Astrocyte (in vitro differentiated cells and primary cell): ENCODE measurements at regions not wholly inside any gene's neighbourhood (a gene's known extent, or its start where the extent isn't known, plus 50 kb on each side); places are given as distances from the start of the nearest gene placed in this dataset.

Source experiments
- DNase-seq: peaks from one replicate; pipeline ENCODE4 v3.0.0-alpha.2; 2010; ENCODE audit warnings: low read depth
- FAIRE-seq: peaks from 2 replicates; lab custom pipeline; 2011; peaks lifted over from hg19 to GRCh38; lab: Jason Lieb, UNC
- H2AFZ ChIP-seq: 2 replicates; pipeline ENCODE4 v1.6.0; 2012; ENCODE audit warnings: low read depth, low read length, inconsistent platforms
- H3K27ac ChIP-seq: 2 replicates; pipeline ENCODE4 v1.5.1; 2011; ENCODE audit warnings: low read depth, low read length, inconsistent platforms
- H3K27me3 ChIP-seq: 2 replicates; pipeline ENCODE4 v1.6.0; 2011; ENCODE audit warnings: low read length, inconsistent platforms; ENCODE audit not compliant: insufficient read depth
- H3K36me3 ChIP-seq: 2 replicates; pipeline ENCODE4 v1.5.1; 2011; ENCODE audit warnings: low read length, inconsistent platforms; ENCODE audit not compliant: insufficient read depth
- H3K4me1 ChIP-seq: 2 replicates; pipeline ENCODE4 v1.5.1; 2011; ENCODE audit warnings: low read length, inconsistent platforms; ENCODE audit not compliant: insufficient read depth
- H3K4me2 ChIP-seq: 2 replicates; pipeline ENCODE4 v1.6.0; 2012; ENCODE audit warnings: low read length, inconsistent platforms
- H3K4me3 ChIP-seq: 2 replicates; pipeline ENCODE4 v1.5.1; 2011; ENCODE audit warnings: low read depth, mild to moderate bottlenecking, low read length, inconsistent platforms; ENCODE audit not compliant: insufficient read depth
- H3K79me2 ChIP-seq: 2 replicates; pipeline ENCODE4 v1.6.0; 2012; ENCODE audit warnings: mild to moderate bottlenecking, low read length, inconsistent platforms; ENCODE audit not compliant: insufficient read depth
- H3K9ac ChIP-seq: 2 replicates; pipeline ENCODE4 v1.6.0; 2012; ENCODE audit warnings: mild to moderate bottlenecking, low read length, inconsistent platforms
- H3K9me3 ChIP-seq: 2 replicates; pipeline ENCODE4 v1.5.1; 2012; ENCODE audit warnings: low read depth, mild to moderate bottlenecking, low read length, inconsistent platforms; ENCODE audit not compliant: insufficient read depth
- H4K20me1 ChIP-seq: 2 replicates; pipeline ENCODE4 v1.6.0; 2012; ENCODE audit warnings: low read length, inconsistent platforms; ENCODE audit not compliant: insufficient read depth
- H3K27ac Mint-ChIP-seq: one replicate; pipeline ENCODE4 v1.8.0; 2021; ENCODE audit warnings: mild to moderate bottlenecking, mixed read lengths; ENCODE audit not compliant: unreplicated experiment
- H3K27me3 Mint-ChIP-seq: one replicate; pipeline ENCODE4 v1.8.0; 2021; ENCODE audit warnings: low read depth, mixed read lengths; ENCODE audit not compliant: unreplicated experiment
- H3K36me3 Mint-ChIP-seq: one replicate; pipeline ENCODE4 v1.8.0; 2021; ENCODE audit warnings: low read depth, mixed read lengths; ENCODE audit not compliant: unreplicated experiment
- H3K4me1 Mint-ChIP-seq: one replicate; pipeline ENCODE4 v1.8.0; 2021; ENCODE audit warnings: low read depth, mixed read lengths; ENCODE audit not compliant: unreplicated experiment
- H3K4me3 Mint-ChIP-seq: one replicate; pipeline ENCODE4 v1.8.0; 2021; ENCODE audit warnings: mild to moderate bottlenecking, moderate library complexity, mixed read lengths; ENCODE audit not compliant: unreplicated experiment
- H3K9me3 Mint-ChIP-seq: one replicate; pipeline ENCODE4 v1.8.0; 2021; ENCODE audit warnings: mild to moderate bottlenecking, mixed read lengths; ENCODE audit not compliant: unreplicated experiment
- EZH2 ChIP-seq: IDR thresholded peaks from 2 replicates; pipeline ENCODE4 v1.6.1; 2012; ENCODE audit warnings: mild to moderate bottlenecking, low read length, inconsistent platforms; ENCODE audit not compliant: insufficient read depth
- TF ChIP-seq, protein P1 (sequence below): IDR thresholded peaks from 2 replicates; pipeline ENCODE4 v1.5.1; 2011; ENCODE audit warnings: low read depth, mild to moderate bottlenecking, inconsistent platforms, low read length, moderate library complexity; ENCODE audit not compliant: insufficient read depth

DNA sequence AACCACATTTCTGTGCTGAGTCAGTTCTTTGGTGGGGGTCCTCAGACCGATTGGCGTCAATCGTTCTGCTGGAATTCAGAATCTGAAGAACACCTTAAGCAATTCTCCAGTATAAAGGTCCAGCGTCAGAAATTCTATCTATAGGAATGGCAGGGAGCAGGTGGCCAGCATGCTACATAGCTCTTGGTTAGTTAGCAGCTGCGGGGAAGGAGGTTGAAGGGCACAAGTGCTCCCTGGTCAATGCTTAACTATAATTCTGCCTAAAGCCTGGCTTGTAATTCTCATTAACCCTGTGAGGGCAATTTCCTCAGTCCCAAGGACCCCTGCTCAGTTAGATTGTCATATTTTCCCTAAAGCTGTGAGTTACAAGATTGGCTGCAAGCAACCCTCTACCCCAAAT is 54.3 kb upstream of the GALNT2 start:
- no peak for FAIRE-seq
- TF ChIP-seq, protein P1, sequence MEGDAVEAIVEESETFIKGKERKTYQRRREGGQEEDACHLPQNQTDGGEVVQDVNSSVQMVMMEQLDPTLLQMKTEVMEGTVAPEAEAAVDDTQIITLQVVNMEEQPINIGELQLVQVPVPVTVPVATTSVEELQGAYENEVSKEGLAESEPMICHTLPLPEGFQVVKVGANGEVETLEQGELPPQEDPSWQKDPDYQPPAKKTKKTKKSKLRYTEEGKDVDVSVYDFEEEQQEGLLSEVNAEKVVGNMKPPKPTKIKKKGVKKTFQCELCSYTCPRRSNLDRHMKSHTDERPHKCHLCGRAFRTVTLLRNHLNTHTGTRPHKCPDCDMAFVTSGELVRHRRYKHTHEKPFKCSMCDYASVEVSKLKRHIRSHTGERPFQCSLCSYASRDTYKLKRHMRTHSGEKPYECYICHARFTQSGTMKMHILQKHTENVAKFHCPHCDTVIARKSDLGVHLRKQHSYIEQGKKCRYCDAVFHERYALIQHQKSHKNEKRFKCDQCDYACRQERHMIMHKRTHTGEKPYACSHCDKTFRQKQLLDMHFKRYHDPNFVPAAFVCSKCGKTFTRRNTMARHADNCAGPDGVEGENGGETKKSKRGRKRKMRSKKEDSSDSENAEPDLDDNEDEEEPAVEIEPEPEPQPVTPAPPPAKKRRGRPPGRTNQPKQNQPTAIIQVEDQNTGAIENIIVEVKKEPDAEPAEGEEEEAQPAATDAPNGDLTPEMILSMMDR, result no peak
- no peak for TF ChIP-seq EZH2

DNA sequence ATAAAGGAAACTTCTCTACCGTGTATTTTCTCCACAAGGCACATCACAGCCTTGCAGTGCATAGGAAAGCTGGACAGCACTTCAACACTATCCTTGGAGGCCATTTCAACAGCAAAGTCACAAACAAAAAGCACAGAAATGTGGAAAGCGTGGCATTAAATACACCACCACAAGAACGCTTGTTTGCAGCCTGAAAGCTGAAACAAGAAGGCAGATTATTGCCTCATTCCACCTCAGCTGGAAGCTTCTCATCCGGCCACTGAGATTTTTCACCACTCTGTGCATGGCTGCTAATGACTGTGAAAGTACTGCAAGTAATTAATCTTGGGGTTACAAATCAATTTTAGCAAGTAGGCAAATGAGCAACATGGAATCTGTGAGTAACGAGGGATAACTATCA is 50.9 kb upstream of the GALNT2 start:
- H2AFZ ChIP-seq, result no peak overlapping the region
- no peaks in the 10 kb centered on the region for H3K9me3 ChIP-seq
- TF ChIP-seq, protein P1, result no peak
- TF ChIP-seq EZH2, result no peak
- H3K79me2 ChIP-seq, result no peaks in the 10 kb centered on the region
- no peak for DNase-seq
- Mint-ChIP-seq H3K27ac (no peak overlapping the region), H3K4me1 (no peaks in the 10 kb centered on the region), H3K27me3 (peaks cover 5% of the 10 kb centered on the region), H3K4me3 (no peak overlapping the region), H3K36me3 (no peaks in the 10 kb centered on the region), H3K9me3 (no peaks in the 10 kb centered on the region)
- no peak overlapping the region for H3K9ac ChIP-seq
- H3K4me3 ChIP-seq, result no peak overlapping the region
- no peaks in the 10 kb centered on the region for H4K20me1 ChIP-seq
- peaks cover 2% of the 10 kb centered on the region for H3K27me3 ChIP-seq
- no peak overlapping the region for H3K27ac ChIP-seq
- H3K4me2 ChIP-seq, result no peak overlapping the region
- no peaks in the 10 kb centered on the region for H3K4me1 ChIP-seq
- no peaks in the 10 kb centered on the region for H3K36me3 ChIP-seq
- no peak for FAIRE-seq

More for the DNA sequence above, 54.3 kb upstream of the GALNT2 start:
- no peaks in the 10 kb centered on the region for H3K4me1 ChIP-seq
- H3K9me3 ChIP-seq, result no peaks in the 10 kb centered on the region
- Mint-ChIP-seq H3K4me1 (no peaks in the 10 kb centered on the region), H3K36me3 (no peaks in the 10 kb centered on the region), H3K27me3 (peaks cover 4% of the 10 kb centered on the region), H3K9me3 (no peaks in the 10 kb centered on the region), H3K4me3 (no peak overlapping the region), H3K27ac (no peak overlapping the region)
- H3K4me3 ChIP-seq, result no peak overlapping the region
- H2AFZ ChIP-seq, result no peak overlapping the region
- H4K20me1 ChIP-seq, result no peaks in the 10 kb centered on the region
- H3K79me2 ChIP-seq, result no peaks in the 10 kb centered on the region
- no peaks in the 10 kb centered on the region for H3K36me3 ChIP-seq
- no peak for DNase-seq
- H3K4me2 ChIP-seq, result no peak overlapping the region
- H3K9ac ChIP-seq, result no peak overlapping the region
- peaks cover 2% of the 10 kb centered on the region for H3K27me3 ChIP-seq
- H3K27ac ChIP-seq, result no peak overlapping the region
